ENCODE measurements at regions not wholly inside any gene's neighbourhood (a gene's known extent, or its start where the extent isn't known, plus 50 kb on each side); places are given as distances from the start of the nearest gene placed in this dataset.

DNA sequence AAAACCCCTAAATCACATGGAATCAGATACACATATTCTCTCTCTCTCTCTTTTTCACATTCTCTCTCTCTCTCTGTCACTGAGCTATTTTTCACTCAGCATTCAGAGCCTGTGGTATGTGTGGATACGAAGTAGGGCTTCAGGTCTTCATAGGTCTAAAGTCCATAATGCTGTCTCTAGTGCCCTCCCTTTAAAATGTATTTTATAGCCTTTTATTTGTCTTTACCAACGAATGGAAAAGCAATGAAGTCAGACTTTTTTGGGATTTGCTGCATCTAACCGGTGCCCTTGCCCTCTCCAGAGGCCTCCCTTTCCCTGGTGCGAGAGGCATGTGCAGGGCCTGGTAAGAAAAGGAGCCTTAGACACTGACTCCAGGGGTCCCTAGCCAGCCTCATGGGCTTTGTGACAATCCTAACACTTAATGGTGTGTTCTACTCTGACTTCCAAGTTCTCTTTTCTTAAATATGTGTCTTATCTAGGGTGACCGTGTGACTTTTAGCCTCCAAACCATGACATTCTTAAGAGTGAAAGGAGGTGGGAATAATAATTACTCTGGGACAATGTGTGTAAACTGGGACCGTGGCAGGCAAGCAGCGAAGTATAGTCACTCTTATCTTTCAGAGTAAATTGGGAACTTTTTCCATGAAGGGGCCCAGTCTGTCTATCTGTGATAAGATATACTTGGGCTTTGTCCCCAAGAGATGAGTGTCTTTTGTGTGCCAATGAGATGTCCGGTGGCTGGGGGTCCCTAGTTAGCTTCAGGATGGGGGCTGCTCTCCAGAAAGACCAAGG lies 101.1 kb downstream of the B3GNT2 start:
- Mint-ChIP-seq H3K9me3 (no peaks in the 10 kb centered on the region), H3K27ac (no peak overlapping the region), H3K4me3 (no peak overlapping the region), H3K4me1 (ENCODE audit: low read depth) (peaks cover 16% of the 10 kb centered on the region), H3K27me3 (no peaks in the 10 kb centered on the region), H3K36me3 (ENCODE audit: low read depth) (no peaks in the 10 kb centered on the region)
- no peak for ATAC-seq
- intact Hi-C loops (cut with micrococcal nuclease) = no loop called here
- ChIA-PET CTCF (interaction anchor here (1.5 kb wide), 1 partner anchor 303 kb away, joined by 4 read pairs; no protein-coding TSS in a partner anchor), POLR2A (interaction anchor here (1.7 kb wide), 1 partner anchor 97 kb away, joined by 3 read pairs; no protein-coding TSS in a partner anchor)
- TF ChIP-seq, protein P1, sequence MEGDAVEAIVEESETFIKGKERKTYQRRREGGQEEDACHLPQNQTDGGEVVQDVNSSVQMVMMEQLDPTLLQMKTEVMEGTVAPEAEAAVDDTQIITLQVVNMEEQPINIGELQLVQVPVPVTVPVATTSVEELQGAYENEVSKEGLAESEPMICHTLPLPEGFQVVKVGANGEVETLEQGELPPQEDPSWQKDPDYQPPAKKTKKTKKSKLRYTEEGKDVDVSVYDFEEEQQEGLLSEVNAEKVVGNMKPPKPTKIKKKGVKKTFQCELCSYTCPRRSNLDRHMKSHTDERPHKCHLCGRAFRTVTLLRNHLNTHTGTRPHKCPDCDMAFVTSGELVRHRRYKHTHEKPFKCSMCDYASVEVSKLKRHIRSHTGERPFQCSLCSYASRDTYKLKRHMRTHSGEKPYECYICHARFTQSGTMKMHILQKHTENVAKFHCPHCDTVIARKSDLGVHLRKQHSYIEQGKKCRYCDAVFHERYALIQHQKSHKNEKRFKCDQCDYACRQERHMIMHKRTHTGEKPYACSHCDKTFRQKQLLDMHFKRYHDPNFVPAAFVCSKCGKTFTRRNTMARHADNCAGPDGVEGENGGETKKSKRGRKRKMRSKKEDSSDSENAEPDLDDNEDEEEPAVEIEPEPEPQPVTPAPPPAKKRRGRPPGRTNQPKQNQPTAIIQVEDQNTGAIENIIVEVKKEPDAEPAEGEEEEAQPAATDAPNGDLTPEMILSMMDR (IDR thresholded peaks at IDR 0.05) = no peak
- no peak for DNase-seq

DNA sequence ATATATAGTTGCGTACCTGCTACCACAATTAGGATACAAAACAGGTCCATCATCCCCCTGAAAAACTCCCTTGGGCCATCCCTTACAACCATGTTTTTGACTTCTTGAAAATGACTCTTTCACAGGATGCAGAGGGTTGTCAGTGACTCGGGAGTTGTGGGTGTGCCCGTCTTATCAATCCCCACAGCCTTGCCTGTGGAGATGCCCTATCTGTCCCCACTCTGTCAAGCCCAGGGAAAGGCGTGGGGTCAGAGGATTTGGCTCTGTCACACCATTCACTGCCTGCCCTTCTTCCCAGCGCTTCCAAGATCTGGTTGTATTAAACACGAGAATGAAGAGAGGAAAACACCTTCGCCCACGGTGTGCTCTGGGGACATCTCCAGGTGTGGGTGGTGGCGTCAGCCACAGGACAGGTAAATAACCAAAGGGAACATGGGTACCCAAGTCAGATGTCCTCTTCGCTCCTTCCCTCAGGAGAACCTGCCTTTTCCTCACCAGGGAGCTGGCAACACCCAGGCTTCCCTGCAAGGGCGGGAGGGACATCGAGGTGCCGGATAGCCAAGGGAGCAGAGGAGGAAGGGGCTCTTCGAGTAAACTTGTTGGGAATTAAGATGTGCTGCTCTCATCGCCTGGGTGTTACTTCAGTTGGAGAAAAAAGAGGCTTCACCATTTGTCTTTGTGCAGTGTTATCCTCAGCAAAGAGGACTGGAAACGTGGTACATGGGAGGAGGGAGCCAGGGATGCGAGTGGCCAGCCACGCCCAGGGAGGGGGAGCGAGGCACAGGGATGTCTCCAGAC lies 100.3 kb downstream of the B3GNT2 start:
- no peaks in the 10 kb centered on the region for H3K9me3 Mint-ChIP-seq
- H3K27ac Mint-ChIP-seq = no peak overlapping the region
- TF ChIP-seq, protein P1 (IDR thresholded peaks at IDR 0.05) = no peak
- POLR2A ChIA-PET = no interaction called here
- DNase-seq (no peak), ATAC-seq (no peak)
- intact Hi-C loops (cut with micrococcal nuclease) = no loop called here
- H3K4me3 Mint-ChIP-seq = no peak overlapping the region
- no peaks in the 10 kb centered on the region for H3K27me3 Mint-ChIP-seq
- peaks cover 17% of the 10 kb centered on the region for H3K4me1 Mint-ChIP-seq (ENCODE audit: low read depth)
- CTCF ChIA-PET = no interaction called here
- no peaks in the 10 kb centered on the region for H3K36me3 Mint-ChIP-seq (ENCODE audit: low read depth)

DNA sequence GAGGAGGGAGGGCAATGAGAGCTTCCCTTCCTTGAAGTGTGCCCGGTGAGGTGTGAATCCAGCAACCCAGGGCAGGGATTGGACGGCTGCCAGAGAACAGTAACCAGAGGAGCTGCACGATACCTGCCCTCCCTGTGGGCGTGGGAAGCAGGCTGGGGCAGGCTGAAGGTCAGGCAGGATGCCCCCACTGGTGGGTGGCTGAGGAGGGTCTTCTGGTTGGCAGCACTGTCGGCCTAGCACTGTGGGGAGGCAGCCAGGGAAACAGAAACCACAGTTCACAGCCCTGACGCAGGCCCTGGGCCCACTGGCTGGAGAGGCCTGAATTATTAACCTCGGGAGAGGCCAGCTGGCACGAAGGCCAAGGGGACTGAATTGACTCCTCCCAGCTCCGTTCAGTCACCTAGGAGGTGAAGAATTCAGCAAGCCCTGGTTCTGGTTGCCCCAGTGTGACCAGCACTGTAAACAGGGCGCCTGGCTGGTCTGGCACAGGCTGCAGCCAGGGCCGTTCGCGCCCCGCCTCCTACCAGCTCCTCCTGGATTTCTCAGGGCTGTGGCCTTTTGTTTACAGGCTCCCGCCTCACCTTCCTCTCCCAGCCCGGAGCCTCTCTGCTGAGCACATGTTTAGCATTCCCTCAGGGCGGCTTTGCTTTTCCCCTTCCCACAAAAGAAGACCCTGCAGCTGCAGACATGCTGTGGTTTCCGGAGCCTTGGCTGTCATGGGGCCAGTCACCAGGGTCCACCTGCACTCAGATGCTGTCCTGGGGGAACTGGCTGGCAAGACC lies 97.8 kb downstream of the B3GNT2 start:
- DNase-seq (no peak), ATAC-seq (no peak)
- no peaks in the 10 kb centered on the region for H3K9me3 Mint-ChIP-seq
- intact Hi-C loops (cut with micrococcal nuclease) = no loop called here
- peaks cover 11% of the 10 kb centered on the region for H3K4me1 Mint-ChIP-seq (ENCODE audit: low read depth)
- CTCF ChIA-PET = interaction anchor here (1.3 kb wide), 1 partner anchor 8 kb away, joined by 3 read pairs; no protein-coding TSS in a partner anchor
- H3K4me3 Mint-ChIP-seq = no peak overlapping the region
- POLR2A ChIA-PET = interaction anchor here (0.6 kb wide), 1 partner anchor 127 kb away, joined by 3 read pairs; no protein-coding TSS in a partner anchor
- TF ChIP-seq, protein P1 (IDR thresholded peaks at IDR 0.05) = no peak
- no peak overlapping the region for H3K27ac Mint-ChIP-seq
- no peaks in the 10 kb centered on the region for H3K27me3 Mint-ChIP-seq
- H3K36me3 Mint-ChIP-seq (ENCODE audit: low read depth) = no peaks in the 10 kb centered on the region

DNA sequence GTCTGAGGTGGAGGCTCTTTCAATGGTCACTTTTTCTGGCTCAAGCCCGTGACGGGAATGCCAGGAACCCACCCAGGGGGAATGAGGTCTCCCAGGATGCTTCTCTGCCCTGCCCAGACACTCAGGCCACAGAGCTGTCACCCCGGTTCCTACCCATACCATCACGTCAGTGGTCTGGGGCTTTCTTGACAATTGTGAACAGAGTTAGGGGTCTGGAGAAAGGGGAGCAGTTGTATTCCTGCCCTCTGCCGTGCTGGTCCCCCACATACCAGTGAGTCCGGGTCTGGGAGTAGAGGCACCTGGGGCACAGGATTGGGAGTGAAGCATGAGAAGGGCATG lies 97.2 kb downstream of the B3GNT2 start:
- no peaks in the 10 kb centered on the region for H3K9me3 Mint-ChIP-seq
- no peak for DNase-seq
- ChIA-PET CTCF (interaction anchor here (1.3 kb wide), 1 partner anchor 9 kb away, joined by 3 read pairs; no protein-coding TSS in a partner anchor), POLR2A (interaction anchor here (0.6 kb wide), 1 partner anchor 127 kb away, joined by 3 read pairs; no protein-coding TSS in a partner anchor)
- H3K36me3 Mint-ChIP-seq (ENCODE audit: low read depth) = no peaks in the 10 kb centered on the region
- TF ChIP-seq, protein P1 (IDR thresholded peaks at IDR 0.05) = no peak
- no peak for ATAC-seq
- peaks cover 16% of the 10 kb centered on the region for H3K4me1 Mint-ChIP-seq (ENCODE audit: low read depth)
- intact Hi-C loops (cut with micrococcal nuclease) = no loop called here
- H3K4me3 Mint-ChIP-seq = no peak overlapping the region
- no peak overlapping the region for H3K27ac Mint-ChIP-seq
- no peaks in the 10 kb centered on the region for H3K27me3 Mint-ChIP-seq
